Fibroblast of skin of back (primary cell): ENCODE measurements at regions not wholly inside any gene's neighbourhood (a gene's known extent, or its start where the extent isn't known, plus 50 kb on each side); places are given as distances from the start of the nearest gene placed in this dataset.

ENCODE experiments used
- DNase-seq: peaks from one replicate; pipeline ENCODE4 v3.0.0-alpha.2; 2013

GRCh38 chr1:201612645-201613044 is 73.7 kb downstream of the NAV1 start:
- DNase-seq, result no peak

GRCh38 chr1:201614262-201615015 is 75.5 kb downstream of the NAV1 start:
- DNase-seq, result no peak

DNA sequence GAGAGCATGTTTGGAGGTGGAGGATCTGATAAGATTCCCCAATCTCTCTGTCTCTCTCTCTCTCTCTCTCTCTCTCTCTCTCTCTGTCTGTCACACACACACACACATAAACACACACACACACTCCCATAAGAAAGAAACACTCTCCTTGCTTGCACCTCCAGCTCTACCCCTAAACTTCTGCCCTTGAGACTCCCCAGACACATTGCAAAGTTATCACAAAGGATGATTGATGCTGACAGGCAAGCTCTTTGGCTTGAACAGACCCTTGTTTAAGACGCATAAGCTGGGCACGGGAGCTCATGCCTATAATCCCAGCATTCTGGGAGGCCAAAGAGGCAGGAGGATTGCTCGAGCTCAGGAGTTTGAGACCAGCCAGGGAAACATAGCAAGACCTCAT is 78.2 kb downstream of the NAV1 start:
- DNase-seq, result no peak

- DNase-seq, result no peak
Measured at GRCh38 chr1:201618389-201618788, 79.5 kb downstream of the NAV1 start.

DNA sequence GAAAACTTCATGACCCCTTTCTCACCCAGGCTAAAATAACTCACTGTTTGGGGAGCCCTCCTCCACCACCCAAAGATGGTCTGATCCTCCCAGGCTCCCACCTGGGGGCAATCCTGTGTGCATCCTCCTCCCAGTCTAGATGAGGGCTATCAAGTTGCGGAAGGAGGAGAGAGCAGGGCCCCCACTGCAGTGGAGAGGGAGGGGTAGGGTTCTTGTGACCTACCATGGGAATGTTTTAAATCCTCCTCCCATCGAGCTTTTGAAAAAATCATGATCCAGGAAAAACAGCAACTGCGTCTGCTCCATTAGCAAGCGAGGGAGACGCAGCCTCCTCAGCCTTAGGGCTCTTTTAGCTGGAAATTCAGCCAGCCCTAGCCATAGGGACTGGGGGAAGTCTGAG is 80.0 kb downstream of the NAV1 start:
- no peak for DNase-seq

GRCh38 chr1:201619513-201619912 is 80.6 kb downstream of the NAV1 start:
- peak; percentile 62 for DNase-seq

DNA sequence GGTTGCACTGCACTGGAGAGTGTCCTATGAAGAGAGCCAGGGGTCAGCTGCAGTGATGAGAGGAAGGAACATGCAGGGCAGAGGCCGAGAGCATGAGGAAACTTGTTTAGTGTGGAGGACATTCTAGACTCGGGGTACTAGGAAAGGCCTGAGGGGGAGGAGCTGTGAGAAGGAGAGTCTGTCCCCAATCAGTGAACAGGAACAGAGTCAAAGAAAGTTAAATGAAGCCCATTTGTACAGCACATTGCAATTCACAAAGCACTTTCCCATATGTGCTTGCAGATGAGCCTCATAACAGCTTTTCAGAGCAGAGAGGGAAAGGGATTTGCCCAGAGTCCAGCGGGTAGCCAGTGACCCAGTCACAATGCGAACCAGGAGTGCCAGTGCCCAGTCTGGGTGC is 83.4 kb downstream of the NAV1 start:
- no peak for DNase-seq

- DNase-seq, result no peak
Measured at GRCh38 chr1:201622824-201623223, 83.9 kb downstream of the NAV1 start.

DNA sequence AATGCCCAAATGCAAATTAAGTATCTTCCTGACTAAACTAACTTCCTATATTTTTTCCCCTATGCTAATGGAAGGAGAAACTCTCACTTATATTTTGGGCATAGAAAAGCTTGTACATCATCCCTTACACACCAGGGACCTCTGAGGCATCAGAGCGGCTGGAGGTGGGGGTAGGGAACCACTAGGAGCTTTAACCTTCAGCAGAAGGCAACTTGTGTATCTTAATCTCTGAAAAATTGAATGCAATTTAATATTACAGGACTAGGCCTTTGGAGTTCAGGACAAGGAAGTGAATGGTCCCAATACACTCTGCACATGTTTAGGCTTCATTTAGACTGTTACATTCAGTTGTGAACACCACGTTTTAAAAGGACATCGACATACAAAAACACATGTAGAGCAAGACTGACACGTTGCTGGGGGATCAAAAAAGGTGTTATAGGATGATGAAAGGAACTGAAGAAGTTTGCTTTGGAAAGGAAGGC is 85.9 kb downstream of the NAV1 start:
- DNase-seq, result no peak

GRCh38 chr1:201625226-201625761 is 86.4 kb downstream of the NAV1 start:
- DNase-seq, result peak; percentile 98

- no peak for DNase-seq
Measured at GRCh38 chr1:201625851-201626251, 86.9 kb downstream of the NAV1 start.

- no peak for DNase-seq
Measured at GRCh38 chr1:201626629-201627275, 87.8 kb downstream of the NAV1 start.

- DNase-seq, result no peak
Measured at GRCh38 chr1:201628490-201628889, 89.6 kb downstream of the NAV1 start.

DNA sequence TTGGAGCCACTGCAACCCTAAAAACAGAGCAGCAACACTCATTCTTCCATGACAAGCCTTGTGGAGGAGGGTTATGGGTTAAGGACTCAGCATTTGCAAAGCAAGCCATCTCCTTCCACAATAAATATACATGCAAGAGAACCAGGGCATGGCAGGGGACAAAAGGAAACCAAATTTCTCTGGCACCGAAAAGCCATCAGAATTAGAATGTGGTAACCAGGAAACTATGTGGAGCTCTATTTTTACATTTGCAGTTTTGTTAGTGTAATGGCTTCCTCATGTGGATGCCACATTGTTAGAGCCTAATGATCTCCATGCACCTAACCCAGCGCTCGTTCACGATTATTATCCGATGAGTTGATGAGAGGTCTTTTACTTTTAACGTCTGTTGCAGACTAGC is 91.7 kb downstream of the NAV1 start:
- peak; percentile 67 for DNase-seq

- no peak for DNase-seq
Measured at GRCh38 chr1:201631037-201631436, 92.1 kb downstream of the NAV1 start.

DNA sequence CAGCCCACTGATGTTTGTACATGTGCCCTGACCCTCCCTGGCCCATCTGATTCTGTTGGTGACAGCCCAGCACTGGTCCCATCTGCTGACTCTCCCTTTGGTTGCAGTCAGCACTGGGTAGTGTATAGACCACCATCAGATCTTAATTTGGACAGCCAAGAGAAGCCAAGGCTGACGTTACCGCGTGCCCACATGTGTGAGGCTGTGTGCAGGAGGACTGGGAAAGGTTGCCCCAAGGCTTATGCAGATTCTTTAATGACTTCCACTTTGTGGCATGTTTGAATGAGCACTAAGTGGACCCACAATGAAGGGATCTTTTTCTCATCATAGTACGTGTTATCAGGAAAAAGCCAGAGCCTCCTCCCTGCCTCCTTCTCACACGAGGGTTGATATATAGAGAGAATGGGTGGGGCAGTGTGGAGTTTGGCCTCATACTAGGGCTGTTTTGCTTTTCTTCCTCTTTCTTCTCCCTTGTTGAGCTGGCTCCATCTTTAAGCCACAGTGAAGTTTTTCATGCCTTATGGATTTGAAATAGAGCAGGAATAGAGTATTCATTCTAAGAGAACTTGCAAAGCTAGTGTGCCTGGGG is 93.5 kb downstream of the NAV1 start:
- no peak for DNase-seq

DNA sequence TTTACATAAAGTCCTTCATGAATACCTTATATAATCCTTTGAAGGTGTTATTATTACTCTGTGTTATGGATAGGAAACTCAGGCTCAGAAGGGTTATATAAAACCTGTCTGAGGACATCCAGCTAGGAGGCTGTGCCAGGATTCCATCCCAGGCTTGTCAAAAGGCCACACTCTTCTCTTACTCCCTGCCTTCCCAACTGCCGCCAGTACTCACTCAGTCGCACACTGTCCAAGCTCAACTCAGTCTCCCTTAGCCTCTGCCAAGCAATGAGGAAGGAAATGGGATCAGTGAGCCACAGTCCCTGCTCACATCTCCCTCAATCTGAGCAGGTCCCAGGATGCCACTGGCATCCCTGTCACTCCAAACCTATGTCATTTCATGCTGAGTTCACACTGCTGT is 94.4 kb downstream of the NAV1 start:
- DNase-seq, result no peak

DNA sequence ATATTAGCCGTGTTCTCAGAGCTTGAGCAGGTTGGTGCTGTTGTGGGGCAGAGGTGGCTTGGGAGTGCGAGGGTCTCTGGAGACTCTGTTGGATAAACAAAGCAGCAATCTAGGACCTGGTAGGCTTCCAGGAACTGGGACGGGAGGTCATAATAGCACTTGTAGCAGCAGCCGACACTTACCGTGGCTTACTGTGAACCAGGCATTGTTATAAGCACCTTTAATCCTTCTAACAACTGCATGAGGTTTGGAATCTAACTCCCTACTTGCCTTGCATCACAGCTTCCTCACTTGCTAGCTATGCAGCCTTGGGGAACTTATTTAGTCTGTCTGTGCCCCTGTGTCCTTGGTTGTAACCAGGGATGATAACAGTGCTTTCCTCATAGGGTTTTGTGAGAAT is 94.9 kb downstream of the NAV1 start:
- DNase-seq, result no peak

- peak; percentile 59 for DNase-seq
Measured at GRCh38 chr1:201634261-201634660, 95.3 kb downstream of the NAV1 start.

GRCh38 chr1:201636097-201636496 is 97.2 kb downstream of the NAV1 start:
- DNase-seq, result no peak

DNA sequence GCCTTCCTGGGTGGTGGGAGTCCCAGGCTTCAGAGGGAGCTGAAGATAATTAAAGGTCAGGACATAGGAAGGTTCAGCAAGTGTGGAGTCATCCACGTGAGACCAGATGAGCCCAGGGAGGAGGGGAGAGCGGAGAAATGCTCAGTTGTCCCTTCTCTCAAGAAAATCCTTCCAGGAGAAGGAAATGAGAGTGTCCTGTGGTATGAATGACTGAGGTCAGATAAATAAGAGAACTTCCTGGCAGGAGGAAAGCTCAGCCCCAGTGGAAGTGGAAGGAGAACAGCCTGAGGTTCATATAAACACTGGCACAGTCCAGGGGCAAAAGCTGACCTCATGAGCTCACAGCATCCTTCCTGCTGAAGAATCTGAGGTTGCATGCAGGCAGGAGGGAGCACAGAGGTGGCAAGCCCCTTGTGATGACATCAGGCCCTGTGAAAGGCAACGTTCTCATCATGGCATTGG is 97.6 kb downstream of the NAV1 start:
- DNase-seq, result peak; percentile 77

DNA sequence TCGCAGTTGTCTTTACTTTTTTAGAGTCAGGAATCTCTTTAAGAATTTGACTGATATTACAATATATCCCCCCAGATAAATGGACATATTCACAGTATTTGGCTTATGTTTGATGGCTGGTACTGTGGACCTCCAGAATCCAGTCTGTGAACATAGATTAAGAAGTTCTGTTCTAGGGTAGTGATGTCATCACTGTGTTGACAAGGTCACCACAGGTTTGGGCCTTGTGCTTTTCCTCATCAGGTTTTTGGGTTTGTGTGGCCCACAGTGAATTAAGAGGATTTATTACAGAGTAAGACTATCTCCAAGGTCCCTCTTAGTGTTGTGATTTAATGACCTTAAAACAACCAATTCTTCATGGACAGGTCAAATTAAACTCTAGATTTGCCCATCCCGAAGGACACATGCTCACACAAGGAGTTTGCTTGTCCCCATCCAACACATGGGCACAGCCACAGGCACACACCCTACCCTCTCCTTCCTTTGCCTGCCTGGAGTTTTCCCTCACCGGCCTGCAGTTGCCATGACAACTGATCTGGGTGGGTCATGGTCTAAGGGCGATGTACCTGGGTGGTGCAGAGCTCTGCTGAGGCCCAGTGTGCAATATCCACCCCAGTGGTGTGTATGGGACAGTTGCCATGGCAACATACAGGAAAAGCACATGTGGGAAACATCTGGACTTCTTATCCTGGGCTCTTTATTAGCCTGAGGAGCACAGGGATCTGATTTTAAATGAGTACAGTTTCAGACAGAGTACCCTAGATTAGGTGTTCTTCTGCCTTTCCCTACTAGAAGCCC is 98.6 kb downstream of the NAV1 start:
- DNase-seq, result no peak

DNA sequence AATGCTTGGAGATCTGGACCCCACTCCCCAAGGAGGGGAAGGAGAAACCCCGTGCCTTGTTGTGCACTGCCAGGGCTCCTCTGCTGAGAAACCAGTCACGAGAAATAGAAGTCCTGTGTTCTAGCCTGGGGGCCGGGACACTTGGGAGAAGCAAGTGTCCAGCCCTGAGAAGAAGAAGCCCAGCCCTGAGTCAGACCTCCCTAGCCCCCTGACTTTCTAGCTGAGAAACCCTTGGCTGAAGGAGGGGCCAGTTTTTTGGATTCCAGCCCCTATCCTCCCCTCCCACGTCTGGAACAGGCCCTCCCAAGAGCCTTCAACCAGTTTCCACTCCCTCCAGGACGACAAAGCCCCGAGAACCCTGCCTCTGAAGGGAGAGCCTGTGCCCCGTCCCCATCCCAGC is 100.5 kb downstream of the NAV1 start:
- DNase-seq, result no peak
